H1 (cell line): ENCODE measurements at regions not wholly inside any gene's neighbourhood (a gene's known extent, or its start where the extent isn't known, plus 50 kb on each side); places are given as distances from the start of the nearest gene placed in this dataset.
"Not testable (repeated sequence)": the region's sequence is repeated elsewhere in the genome, so short reads cannot be mapped to it uniquely, and the experiment has no call there.

Experiments used
- CTCF ChIA-PET: fragments of 300-600 bp; sonication (Branson Sonifier 250); formaldehyde crosslinking; loops from one replicate; lab custom pipeline; 2021; ENCODE audit not compliant: partially characterized antibody; lab: Charles Lee
- POLR2A ChIA-PET: fragments of 300-600 bp; sonication (Branson Sonifier 250); formaldehyde crosslinking; loops from one replicate; lab custom pipeline; 2021; ENCODE audit warnings: inconsistent platforms; ENCODE audit not compliant: partially characterized antibody; lab: Charles Lee
- DNase-seq, 2 experiments: peaks; one replicate each; pipeline versions ENCODE4 v3.0.0 to v3.0.0-alpha.2; 2010 to 2022; ENCODE audit warnings: low spot score in 2 of 2, low read depth in 1 of 2, mixed read lengths in 1 of 2
- FAIRE-seq: peaks from 2 replicates; lab custom pipeline; 2011; peaks lifted over from hg19 to GRCh38; lab: Jason Lieb, UNC
- H2AFZ ChIP-seq: 2 replicates; pipeline ENCODE4 v1.8.1; 2012; ENCODE audit warnings: low read length, inconsistent platforms
- H2AK5ac ChIP-seq: 2 replicates; pipeline ENCODE4 v1.6.1; 2013; ENCODE audit warnings: low read depth, low read length
- H2BK120ac ChIP-seq: replicated peaks from 2 replicates; pipeline ENCODE3; 2013; ENCODE audit warnings: low read depth, low read length, inconsistent platforms
- H2BK12ac ChIP-seq: 2 replicates; pipeline ENCODE4 v1.6.1; 2013; ENCODE audit warnings: low read depth, low read length
- H2BK15ac ChIP-seq: 2 replicates; pipeline ENCODE4 v1.6.1; 2013; ENCODE audit warnings: low read length
- H2BK20ac ChIP-seq: 2 replicates; pipeline ENCODE4 v1.6.1; 2013; ENCODE audit warnings: low read length
- H2BK5ac ChIP-seq: 2 replicates; pipeline ENCODE4 v1.6.1; 2013; ENCODE audit warnings: low read depth, low read length
- H3K14ac ChIP-seq: 2 replicates; pipeline ENCODE4 v1.6.1; 2013; ENCODE audit warnings: inconsistent platforms; ENCODE audit not compliant: insufficient read length
- H3K18ac ChIP-seq: 2 replicates; pipeline ENCODE4 v1.6.1; 2013; ENCODE audit warnings: low read length; ENCODE audit errors: extremely low read depth
- H3K23ac ChIP-seq: 2 replicates; pipeline ENCODE4 v1.6.1; 2013; ENCODE audit warnings: inconsistent platforms; ENCODE audit not compliant: insufficient read length
- H3K23me2 ChIP-seq: 2 replicates; pipeline ENCODE4 v1.6.1; 2013; ENCODE audit warnings: low read depth, low read length
- H3K27ac ChIP-seq: 2 replicates; pipeline ENCODE4 v1.6.1; 2011; ENCODE audit warnings: low read depth, low read length, inconsistent platforms
- H3K27me3 ChIP-seq, 4 experiments: replicated peaks in 1 of 4; 1 replicate in 1 of 4; 2 replicates in 3 of 4; pipeline versions ENCODE4 v1.6.1 to v1.8.1; 2011 to 2013; ENCODE audit warnings: low read length in 3 of 4, mild to moderate bottlenecking in 3 of 4, inconsistent platforms in 2 of 4, mixed read lengths in 2 of 4, moderate library complexity in 1 of 4; ENCODE audit not compliant: control insufficient read depth in 3 of 4, insufficient read depth in 3 of 4; ENCODE audit errors: extremely low read depth in 1 of 4
- H3K36me3 ChIP-seq, 4 experiments: 2 replicates each; pipeline versions ENCODE4 v1.6.1 to v1.8.1; 2011 to 2013; ENCODE audit warnings: mild to moderate bottlenecking in 4 of 4, low read length in 3 of 4, moderate library complexity in 2 of 4, control low read depth in 1 of 4, inconsistent platforms in 1 of 4; ENCODE audit not compliant: insufficient read depth in 4 of 4, control insufficient read depth in 2 of 4
- H3K4ac ChIP-seq: replicated peaks from 2 replicates; pipeline ENCODE3; 2013; ENCODE audit warnings: low read length, low read depth, mixed read lengths, inconsistent platforms; ENCODE audit not compliant: insufficient read length
- H3K4me1 ChIP-seq, 4 experiments: replicated peaks in 1 of 4; 1 replicate in 1 of 4; 2 replicates in 3 of 4; pipeline versions ENCODE4 v1.6.1 to v1.8.1; 2011 to 2013; ENCODE audit warnings: low read length in 3 of 4, inconsistent platforms in 2 of 4, mixed read lengths in 1 of 4; ENCODE audit not compliant: insufficient read depth in 4 of 4, control insufficient read depth in 3 of 4
- H3K4me2 ChIP-seq, 2 experiments: 2 replicates each; pipeline versions ENCODE4 v1.6.1 to v1.8.1; 2011 to 2013; ENCODE audit warnings: low read depth in 2 of 2, low read length in 2 of 2, control low read depth in 1 of 2, inconsistent platforms in 1 of 2, mild to moderate bottlenecking in 1 of 2; ENCODE audit not compliant: insufficient read depth in 1 of 2
- H3K4me3 ChIP-seq, 4 experiments: fragments of 200-600, 300-600 bp in 1 of 4; sonication (generic), shearing (Covaris generic), sonication (Bioruptor Twin) in 1 of 4; 2 replicates each; pipeline versions ENCODE4 v1.5.1 to v1.8.1; 2011 to 2016; ENCODE audit warnings: low read length in 4 of 4, low read depth in 3 of 4, control low read depth in 2 of 4, inconsistent platforms in 2 of 4, mild to moderate bottlenecking in 2 of 4, mixed read lengths in 1 of 4, moderate library complexity in 1 of 4; ENCODE audit not compliant: insufficient read depth in 2 of 4; ENCODE audit errors: extremely low read depth in 1 of 4
- H3K56ac ChIP-seq: replicated peaks from 2 replicates; pipeline ENCODE3; 2013; ENCODE audit warnings: low read depth, mild to moderate bottlenecking, mixed read lengths, low read length, inconsistent platforms; ENCODE audit not compliant: insufficient read length
- H3K79me1 ChIP-seq: 2 replicates; pipeline ENCODE4 v1.6.1; 2013; ENCODE audit warnings: low read depth, low read length, control low read depth
- H3K79me2 ChIP-seq, 2 experiments: 2 replicates each; pipeline versions ENCODE4 v1.6.1 to v1.8.1; 2012 to 2013; ENCODE audit warnings: low read length in 2 of 2, mild to moderate bottlenecking in 2 of 2, inconsistent platforms in 1 of 2; ENCODE audit not compliant: insufficient read depth in 2 of 2, control insufficient read depth in 1 of 2
- H3K9ac ChIP-seq, 4 experiments: replicated peaks in 1 of 4; 1 replicate in 1 of 4; 2 replicates in 3 of 4; pipeline versions ENCODE4 v1.6.1 to v1.8.1; 2011 to 2013; ENCODE audit warnings: low read depth in 3 of 4, low read length in 3 of 4, control low read depth in 2 of 4, mild to moderate bottlenecking in 2 of 4, moderate library complexity in 2 of 4, inconsistent platforms in 1 of 4; ENCODE audit errors: extremely low read depth in 1 of 4
- H3K9me3 ChIP-seq, 2 experiments: 2 replicates each; pipeline versions ENCODE4 v1.6.1 to v1.8.1; 2012 to 2013; ENCODE audit warnings: mild to moderate bottlenecking in 2 of 2, moderate library complexity in 2 of 2, control low read depth in 1 of 2, inconsistent platforms in 1 of 2, low read depth in 1 of 2, low read length in 1 of 2, mixed read lengths in 1 of 2; ENCODE audit not compliant: insufficient read depth in 2 of 2
- H4K20me1 ChIP-seq, 2 experiments: replicated peaks in 1 of 2; 2 replicates each; pipeline versions ENCODE3 to v1.8.1; 2011 to 2013; ENCODE audit warnings: inconsistent platforms in 2 of 2, low read length in 2 of 2, mild to moderate bottlenecking in 1 of 2; ENCODE audit not compliant: insufficient read depth in 2 of 2, control insufficient read depth in 1 of 2
- H4K5ac ChIP-seq: 2 replicates; pipeline ENCODE4 v1.6.1; 2013; ENCODE audit warnings: low read length, low read depth, mixed read lengths, inconsistent platforms; ENCODE audit not compliant: insufficient read length
- H4K8ac ChIP-seq: 2 replicates; pipeline ENCODE4 v1.8.0; 2013; ENCODE audit warnings: mild to moderate bottlenecking, moderate library complexity, low read length, inconsistent platforms; ENCODE audit not compliant: insufficient read depth; ENCODE audit errors: extremely low read depth
- H4K91ac ChIP-seq: replicated peaks from 2 replicates; pipeline ENCODE3; 2013; ENCODE audit warnings: low read length, mixed read lengths, inconsistent platforms; ENCODE audit not compliant: insufficient read length
- WGBS, 2 experiments: shearing (Covaris generic) in 1 of 2; methylation state at CpG; one replicate each; pipeline versions ENCODE4 v1.1.6 to v1.1.7; 2013 to 2015; ENCODE audit warnings: low lambda C conversion rate in 2 of 2, mixed read lengths in 2 of 2, inconsistent platforms in 1 of 2, low coverage in 1 of 2, missing lambda C conversion rate in 1 of 2; ENCODE audit not compliant: insufficient replicate concordance in 2 of 2, insufficient coverage in 1 of 2, insufficient read length in 1 of 2; ENCODE audit errors: extremely low coverage in 1 of 2, missing lambda C conversion rate in 1 of 2; 5-methylcytosine and 5-hydroxymethylcytosine counted together

GRCh38 chr11:127772938-127773337 is 772.4 kb upstream of the KIRREL3 start:
- 85% methylated on average over 4 of the region's 4 CpGs; no CpG with 5 or more reads in 1 of the 2 experiments for WGBS, 2 experiments
- H2BK12ac ChIP-seq = not testable (repeated sequence)

GRCh38 chr11:127768931-127769330 is 768.4 kb upstream of the KIRREL3 start:
- FAIRE-seq, H4K91ac ChIP-seq, H3K9ac ChIP-seq, H2BK12ac ChIP-seq, DNase-seq, H3K4me1 ChIP-seq, H2AK5ac ChIP-seq, H2BK20ac ChIP-seq, POLR2A ChIA-PET, H3K14ac ChIP-seq, H3K23ac ChIP-seq, H4K8ac ChIP-seq, H3K9me3 ChIP-seq, H3K27me3 ChIP-seq, H2BK15ac ChIP-seq, H4K5ac ChIP-seq, H3K4me3 ChIP-seq, H2BK120ac ChIP-seq, H3K4me2 ChIP-seq, H2AFZ ChIP-seq, H3K79me1 ChIP-seq, H3K79me2 ChIP-seq, H3K56ac ChIP-seq, H3K4ac ChIP-seq, H3K27ac ChIP-seq, H4K20me1 ChIP-seq, H3K18ac ChIP-seq, H3K36me3 ChIP-seq, H3K23me2 ChIP-seq: not testable (repeated sequence)
- 12% methylated on average over 4 of the region's 4 CpGs; no CpG with 5 or more reads in 1 of the 2 experiments for WGBS, 2 experiments
- CTCF ChIA-PET = interaction anchor here (2.5 kb wide), 1 partner anchor 22 kb away, joined by 8 read pairs; no protein-coding TSS in a partner anchor
- H2BK5ac ChIP-seq = peak overlapping the region; percentile 72; the same call in 1 of the 2 replicates

More at GRCh38 chr11:127772938-127773337, 772.4 kb upstream of the KIRREL3 start:
- H2AFZ ChIP-seq, H3K79me1 ChIP-seq, H2BK20ac ChIP-seq, H3K27ac ChIP-seq, H3K4ac ChIP-seq, H3K14ac ChIP-seq, H3K4me1 ChIP-seq, H3K18ac ChIP-seq, H3K9ac ChIP-seq, H3K4me2 ChIP-seq, H3K23ac ChIP-seq, FAIRE-seq, H4K8ac ChIP-seq, H3K9me3 ChIP-seq, H3K27me3 ChIP-seq, H3K36me3 ChIP-seq, H2BK120ac ChIP-seq, H2AK5ac ChIP-seq, POLR2A ChIA-PET, H4K20me1 ChIP-seq, CTCF ChIA-PET, H4K5ac ChIP-seq, H3K79me2 ChIP-seq, H3K56ac ChIP-seq, H3K4me3 ChIP-seq, H4K91ac ChIP-seq, H2BK5ac ChIP-seq, DNase-seq, H3K23me2 ChIP-seq, H2BK15ac ChIP-seq: not testable (repeated sequence)
